ENCODE measurements at regions not wholly inside any gene's neighbourhood (a gene's known extent, or its start where the extent isn't known, plus 50 kb on each side); places are given as distances from the start of the nearest gene placed in this dataset.

- TF ChIP-seq CTCF (IDR thresholded peaks at IDR 0.05) (no peak), POLR2A (IDR thresholded peaks at IDR 0.05) (no peak)
These were observed 78.3 kb downstream of the IRX3 start for GRCh38 chr16:54208237-54208636.

Data from body of pancreas (tissue), 4 donors.